ENCODE measurements at regions not wholly inside any gene's neighbourhood (a gene's known extent, or its start where the extent isn't known, plus 50 kb on each side); places are given as distances from the start of the nearest gene placed in this dataset.

GRCh38 chr1:164337885-164338284 is 221.1 kb upstream of the PBX1 start:
- TF ChIP-seq POLR2A (IDR thresholded peaks at IDR 0.05) (no peak), CTCF (IDR thresholded peaks at IDR 0.05) (no peak)
